Right cardiac atrium (tissue), 5 donors: ENCODE measurements at regions not wholly inside any gene's neighbourhood (a gene's known extent, or its start where the extent isn't known, plus 50 kb on each side); places are given as distances from the start of the nearest gene placed in this dataset.

Source experiments
- ATAC-seq, 2 donors: fragments of 200-7000 bp; cut with Tn5 transposase; one replicate each; pipeline versions ENCODE4 v1.8.0 to v1.9.1; 2020; ENCODE audit warnings: moderate library complexity in 2 of 2, mild to moderate bottlenecking in 1 of 2
- DNase-seq, 3 donors: peaks; one replicate each; pipeline ENCODE4 v3.0.0-alpha.2; 2020
- H3K27ac ChIP-seq: one replicate; pipeline ENCODE4 v1.5.1; 2013; ENCODE audit warnings: mild to moderate bottlenecking, low read length, control low read depth, moderate library complexity
- H3K27me3 ChIP-seq: one replicate; pipeline ENCODE4 v1.6.1; 2013; ENCODE audit not compliant: control insufficient read depth, insufficient read depth
- H3K4me1 ChIP-seq: one replicate; pipeline ENCODE4 v1.6.1; 2013; ENCODE audit warnings: low read length; ENCODE audit not compliant: control insufficient read depth, insufficient read depth
- H3K4me3 ChIP-seq: one replicate; pipeline ENCODE4 v1.5.1; 2013; ENCODE audit warnings: low read length, control low read depth
- H3K9me3 ChIP-seq: one replicate; pipeline ENCODE4 v1.6.1; 2013; ENCODE audit warnings: low read length; ENCODE audit not compliant: control insufficient read depth
- WGBS: extraction: QIAGEN DNeasy Blood & Tissue Kit; methylation state at CpG from one replicate; pipeline ENCODE4 v1.1.7; 2013; 5-methylcytosine and 5-hydroxymethylcytosine counted together
- intact Hi-C, 4 donors: fragments of 100-400 bp; cut with DNase I; formaldehyde crosslinking; loops; one replicate each; pipeline versions ENCODE4 v1.11.0 to v1.14.0; 2022 to 2023
- donor health status: healthy with polysubstance abuse.
- donor health status: DM: no; HTN: yes; CAD: no.
- donor health status: DM: no; HTN: no; CAD: no.
- donor health status: DM: no; HTN: yes; CAD: no; lungs with severe emphysema.
- donor health status: DM: yes; HTN: yes; CAD: no.

GRCh38 chr4:42265782-42266602 is 113.5 kb upstream of the BEND4 start:
- Histone ChIP-seq H3K27me3 (no peaks in the 10 kb centered on the region), H3K27ac (no peak overlapping the region), H3K4me1 (no peaks in the 10 kb centered on the region), H3K9me3 (no peaks in the 10 kb centered on the region), H3K4me3 (no peak overlapping the region)
- WGBS = 92% methylated on average over 20 of the region's 20 CpGs
- intact Hi-C loops = no loop called here
- DNase-seq = no peak
- no peak for ATAC-seq

- no peaks in the 10 kb centered on the region for H3K4me1 ChIP-seq
- intact Hi-C loops = no loop called here
- no peak overlapping the region for H3K27ac ChIP-seq
- WGBS = 93% methylated on average over 3 of the region's 3 CpGs
- DNase-seq (no peak), ATAC-seq (no peak)
- no peaks in the 10 kb centered on the region for H3K9me3 ChIP-seq
- no peak overlapping the region for H3K4me3 ChIP-seq
- no peaks in the 10 kb centered on the region for H3K27me3 ChIP-seq
Measured at GRCh38 chr4:42267724-42268123, 115.3 kb upstream of the BEND4 start.

- H3K9me3 ChIP-seq = no peaks in the 10 kb centered on the region
- intact Hi-C loops = no loop called here
- no peaks in the 10 kb centered on the region for H3K4me1 ChIP-seq
- no peak for DNase-seq
- ATAC-seq = no peak
- no peaks in the 10 kb centered on the region for H3K27me3 ChIP-seq
- 82% methylated on average over 2 of the region's 2 CpGs for WGBS
- H3K4me3 ChIP-seq = no peak overlapping the region
- no peak overlapping the region for H3K27ac ChIP-seq
Measured at GRCh38 chr4:42268824-42269223, 116.4 kb upstream of the BEND4 start.

- Histone ChIP-seq H3K27me3 (no peaks in the 10 kb centered on the region), H3K27ac (no peak overlapping the region), H3K4me3 (no peak overlapping the region), H3K4me1 (no peaks in the 10 kb centered on the region), H3K9me3 (no peaks in the 10 kb centered on the region)
- intact Hi-C loops = no loop called here
- no peak for DNase-seq
- no peak for ATAC-seq
- WGBS = 89% methylated on average over 3 of the region's 3 CpGs
Measured at GRCh38 chr4:42271096-42271495, 118.6 kb upstream of the BEND4 start.

- Histone ChIP-seq H3K9me3 (no peaks in the 10 kb centered on the region), H3K27ac (no peak overlapping the region), H3K27me3 (no peaks in the 10 kb centered on the region), H3K4me1 (no peaks in the 10 kb centered on the region), H3K4me3 (no peak overlapping the region)
- ATAC-seq = no peak
- 52% methylated on average over 2 of the region's 2 CpGs for WGBS
- intact Hi-C loops = loop anchor here in 1 of 4 donors (5.0 kb wide), 1 partner anchor 235 kb away; no protein-coding TSS in a partner anchor
- DNase-seq = no peak
Measured at GRCh38 chr4:42277291-42277690, 120.0 kb upstream of the SHISA3 start.

GRCh38 chr4:42278709-42279324 is 118.5 kb upstream of the SHISA3 start:
- intact Hi-C loops = loop anchor here in 1 of 4 donors (5.0 kb wide), 1 partner anchor 233 kb away; no protein-coding TSS in a partner anchor
- no peaks in the 10 kb centered on the region for H3K9me3 ChIP-seq
- no peaks in the 10 kb centered on the region for H3K4me1 ChIP-seq
- DNase-seq (no peak), ATAC-seq (no peak)
- H3K27me3 ChIP-seq = no peaks in the 10 kb centered on the region
- H3K4me3 ChIP-seq = no peak overlapping the region
- WGBS = 89% methylated on average over 15 of the region's 15 CpGs
- no peak overlapping the region for H3K27ac ChIP-seq

- H3K4me1 ChIP-seq = no peaks in the 10 kb centered on the region
- H3K27me3 ChIP-seq = no peaks in the 10 kb centered on the region
- H3K27ac ChIP-seq = no peak overlapping the region
- H3K9me3 ChIP-seq = no peaks in the 10 kb centered on the region
- intact Hi-C loops = loop anchor here in 2 of 4 donors (5.0 to 10.0 kb wide), 2 partner anchors 94 to 242 kb away; no protein-coding TSS in a partner anchor
- no peak for ATAC-seq
- H3K4me3 ChIP-seq = no peak overlapping the region
- DNase-seq = no peak
- 65% methylated on average over 11 of the region's 11 CpGs for WGBS
Measured at GRCh38 chr4:42280327-42281095, 116.8 kb upstream of the SHISA3 start.

- no peak for ATAC-seq
- DNase-seq = no peak
- no peak overlapping the region for H3K4me3 ChIP-seq
- 42% methylated on average over 9 of the region's 9 CpGs for WGBS
- no peak overlapping the region for H3K27ac ChIP-seq
- intact Hi-C loops = loop anchor here in 3 of 4 donors (2.0 to 10.0 kb wide), 3 partner anchors 93 to 241 kb away; no protein-coding TSS in a partner anchor
- H3K27me3 ChIP-seq = no peaks in the 10 kb centered on the region
- no peaks in the 10 kb centered on the region for H3K9me3 ChIP-seq
- no peaks in the 10 kb centered on the region for H3K4me1 ChIP-seq
Measured at GRCh38 chr4:42281324-42282020, 115.8 kb upstream of the SHISA3 start.

GRCh38 chr4:42282081-42282901 is 115.0 kb upstream of the SHISA3 start:
- peak; percentile 93 to 94 for ATAC-seq
- H3K9me3 ChIP-seq = no peaks in the 10 kb centered on the region
- peak in 2 of 3 donors; percentile 31 to 71 for DNase-seq
- no peak overlapping the region for H3K4me3 ChIP-seq
- H3K27me3 ChIP-seq = no peaks in the 10 kb centered on the region
- H3K27ac ChIP-seq = no peak overlapping the region
- no peaks in the 10 kb centered on the region for H3K4me1 ChIP-seq
- intact Hi-C loops = loop anchor here in 3 of 4 donors (2.0 to 10.0 kb wide), 3 partner anchors 93 to 240 kb away; no protein-coding TSS in a partner anchor
- WGBS = 17% methylated on average over 12 of the region's 12 CpGs

GRCh38 chr4:42284030-42284429 is 113.3 kb upstream of the SHISA3 start:
- Histone ChIP-seq H3K4me3 (no peak overlapping the region), H3K27me3 (no peaks in the 10 kb centered on the region), H3K9me3 (no peaks in the 10 kb centered on the region), H3K27ac (no peak overlapping the region), H3K4me1 (no peaks in the 10 kb centered on the region)
- intact Hi-C loops = loop anchor here in 2 of 4 donors (5.0 to 10.0 kb wide), 2 partner anchors 91 to 238 kb away; no protein-coding TSS in a partner anchor
- 89% methylated on average over 5 of the region's 5 CpGs for WGBS
- DNase-seq (no peak), ATAC-seq (no peak)
